ENCODE measurements at regions not wholly inside any gene's neighbourhood (a gene's known extent, or its start where the extent isn't known, plus 50 kb on each side); places are given as distances from the start of the nearest gene placed in this dataset.

DNA sequence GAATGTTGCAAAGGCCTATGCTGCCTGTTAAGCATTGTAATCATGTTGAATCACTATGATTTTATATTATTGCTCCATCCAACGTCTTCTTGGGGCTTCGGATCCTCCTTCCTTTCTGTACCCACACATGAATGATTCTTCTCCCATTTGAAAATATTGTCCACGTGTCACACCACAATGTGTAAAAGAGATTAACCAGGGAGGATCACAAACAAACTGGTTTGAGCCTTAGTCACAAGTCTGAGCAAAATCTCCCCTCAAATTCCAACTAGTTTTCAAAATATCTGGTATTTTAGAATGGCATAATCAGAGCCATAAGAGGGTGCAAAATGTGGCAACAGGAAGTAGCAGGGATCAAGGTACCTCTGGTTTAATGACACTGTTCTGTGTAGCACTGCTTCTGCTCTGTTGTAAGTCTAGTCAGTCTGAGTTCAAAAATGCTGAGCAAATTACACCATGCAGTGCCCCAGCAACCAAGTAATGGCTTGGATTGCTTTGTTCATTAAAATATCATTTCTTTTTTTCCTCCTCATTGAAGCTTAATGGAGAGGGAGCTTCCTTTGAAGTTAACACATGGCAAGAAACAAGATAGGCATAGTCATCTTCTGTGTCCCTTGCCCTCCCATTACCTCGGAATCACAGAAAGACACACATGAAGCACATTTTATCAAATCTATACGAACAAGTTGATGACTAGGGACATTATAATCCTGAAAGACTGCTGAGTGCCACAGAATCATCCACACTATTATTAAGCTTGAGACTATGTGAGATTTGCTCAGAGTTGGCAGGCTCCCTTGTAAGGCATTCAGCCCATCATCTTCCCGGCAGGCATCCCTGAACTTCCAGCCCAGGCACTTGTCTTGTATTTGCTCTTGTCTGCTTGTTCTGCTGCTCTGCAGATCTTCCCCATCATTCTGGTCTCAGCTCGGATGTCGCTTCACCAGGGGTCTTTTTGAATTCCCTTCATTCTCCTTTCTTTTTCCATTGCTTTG lies 102.0 kb upstream of the PRLR start:
- dilution Hi-C loops (cut with HindIII; ENCODE audit: low sequenced_read_pairs, unreplicated experiment) = no loop called here
- H2AFZ ChIP-seq (replicated peaks; ENCODE audit: low read length, poor library complexity) = no peak overlapping the region

More for the DNA sequence above, 102.0 kb upstream of the PRLR start:
- Histone ChIP-seq H3K27me3 (ENCODE audit: control insufficient read depth, insufficient read depth, low read length) (no peaks in the 10 kb centered on the region), H3K4me3 (ENCODE audit: insufficient read depth, low read depth, low read length) (no peak overlapping the region), H2BK15ac (ENCODE audit: low read depth, low read length) (no peak overlapping the region), H2AK9ac (replicated peaks; ENCODE audit: low read depth, low read length, poor library complexity) (no peak overlapping the region), H3K9me3 (ENCODE audit: control insufficient read depth, insufficient read depth, low read length) (no peaks in the 10 kb centered on the region), H4K5ac (ENCODE audit: low read depth, low read length) (no peak overlapping the region), H3K4ac (ENCODE audit: low read depth, low read length) (no peak overlapping the region), H4K8ac (ENCODE audit: low read depth in 2 of 2, low read length in 2 of 2) (no peak overlapping the region), H4K20me1 (ENCODE audit: insufficient read depth, low read length) (no peaks in the 10 kb centered on the region), H3K14ac (replicated peaks; ENCODE audit: low read depth, low read length) (no peak overlapping the region), H3K4me1 (ENCODE audit: control insufficient read depth, insufficient read depth, low read length) (no peaks in the 10 kb centered on the region), H4K91ac (ENCODE audit: insufficient read depth, low read depth, low read length) (no peak overlapping the region), H3K9me1 (ENCODE audit: insufficient read depth, low read length) (no peaks in the 10 kb centered on the region), H3K23ac (ENCODE audit: low read depth, low read length) (no peak overlapping the region), H3K9ac (ENCODE audit: low read depth, low read length) (no peak overlapping the region), H3K18ac (ENCODE audit: low read depth, low read length) (no peak overlapping the region), H2BK120ac (ENCODE audit: low read depth, low read length) (no peak overlapping the region), H2BK20ac (ENCODE audit: low read depth, low read length) (no peak overlapping the region), H3K4me2 (ENCODE audit: low read depth, low read length) (no peak overlapping the region), H3K56ac (ENCODE audit: extremely low read depth, insufficient read depth, low read length) (no peak overlapping the region), H3K79me1 (ENCODE audit: low read depth in 1 of 2, low read length in 2 of 2) (no peaks in the 10 kb centered on the region), H2BK5ac (ENCODE audit: low read depth, low read length, poor library complexity, severe bottlenecking) (no peak overlapping the region), H3K27ac (ENCODE audit: insufficient read depth, low read length) (no peak overlapping the region), H2AK5ac (ENCODE audit: low read depth, low read length) (no peak overlapping the region), H3K36me3 (ENCODE audit: control insufficient read depth, insufficient read depth, low read length) (no peaks in the 10 kb centered on the region)
- ATAC-seq (ENCODE audit: low read depth) (no peak), DNase-seq (no peak)
- no TSS peak for BruUV-seq (replicated peaks)
- TF ChIP-seq CEBPB (IDR thresholded peaks at IDR 0.05; ENCODE audit: low read depth, low read length) (no peak), POLR2A (IDR thresholded peaks at IDR 0.05; ENCODE audit: low read depth, low read length) (no peak), BHLHE40 (IDR thresholded peaks at IDR 0.05; ENCODE audit: low read depth, low read length) (no peak), RFX5 (IDR thresholded peaks at IDR 0.05; ENCODE audit: low read depth, low read length) (no peak), CHD1 (IDR thresholded peaks at IDR 0.05; ENCODE audit: low read depth, low read length) (no peak), RCOR1 (IDR thresholded peaks at IDR 0.05; ENCODE audit: insufficient replicate concordance, low read length) (no peak), MAZ (IDR thresholded peaks at IDR 0.05; ENCODE audit: borderline replicate concordance, low read depth, low read length) (no peak), SMC3 (IDR thresholded peaks at IDR 0.05; ENCODE audit: low read depth, low read length) (no peak), NFE2L2 (IDR thresholded peaks at IDR 0.05; ENCODE audit: low read depth, low read length) (no peak), FOS (IDR thresholded peaks at IDR 0.05; ENCODE audit: low read depth, low read length) (no peak), MAFK (IDR thresholded peaks at IDR 0.05; ENCODE audit: low read depth, low read length) (no peak), RAD21 (IDR thresholded peaks at IDR 0.05; ENCODE audit: low read length) (no peak)
- TF ChIP-seq, protein P1, sequence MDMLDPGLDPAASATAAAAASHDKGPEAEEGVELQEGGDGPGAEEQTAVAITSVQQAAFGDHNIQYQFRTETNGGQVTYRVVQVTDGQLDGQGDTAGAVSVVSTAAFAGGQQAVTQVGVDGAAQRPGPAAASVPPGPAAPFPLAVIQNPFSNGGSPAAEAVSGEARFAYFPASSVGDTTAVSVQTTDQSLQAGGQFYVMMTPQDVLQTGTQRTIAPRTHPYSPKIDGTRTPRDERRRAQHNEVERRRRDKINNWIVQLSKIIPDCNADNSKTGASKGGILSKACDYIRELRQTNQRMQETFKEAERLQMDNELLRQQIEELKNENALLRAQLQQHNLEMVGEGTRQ (IDR thresholded peaks at IDR 0.05; ENCODE audit: low read depth, low read length) = no peak
- TF ChIP-seq, protein P2, sequence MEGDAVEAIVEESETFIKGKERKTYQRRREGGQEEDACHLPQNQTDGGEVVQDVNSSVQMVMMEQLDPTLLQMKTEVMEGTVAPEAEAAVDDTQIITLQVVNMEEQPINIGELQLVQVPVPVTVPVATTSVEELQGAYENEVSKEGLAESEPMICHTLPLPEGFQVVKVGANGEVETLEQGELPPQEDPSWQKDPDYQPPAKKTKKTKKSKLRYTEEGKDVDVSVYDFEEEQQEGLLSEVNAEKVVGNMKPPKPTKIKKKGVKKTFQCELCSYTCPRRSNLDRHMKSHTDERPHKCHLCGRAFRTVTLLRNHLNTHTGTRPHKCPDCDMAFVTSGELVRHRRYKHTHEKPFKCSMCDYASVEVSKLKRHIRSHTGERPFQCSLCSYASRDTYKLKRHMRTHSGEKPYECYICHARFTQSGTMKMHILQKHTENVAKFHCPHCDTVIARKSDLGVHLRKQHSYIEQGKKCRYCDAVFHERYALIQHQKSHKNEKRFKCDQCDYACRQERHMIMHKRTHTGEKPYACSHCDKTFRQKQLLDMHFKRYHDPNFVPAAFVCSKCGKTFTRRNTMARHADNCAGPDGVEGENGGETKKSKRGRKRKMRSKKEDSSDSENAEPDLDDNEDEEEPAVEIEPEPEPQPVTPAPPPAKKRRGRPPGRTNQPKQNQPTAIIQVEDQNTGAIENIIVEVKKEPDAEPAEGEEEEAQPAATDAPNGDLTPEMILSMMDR (conservative IDR thresholded peaks at IDR 0.05; ENCODE audit: low read depth, low read length) = no peak
- TF ChIP-seq, protein P3, sequence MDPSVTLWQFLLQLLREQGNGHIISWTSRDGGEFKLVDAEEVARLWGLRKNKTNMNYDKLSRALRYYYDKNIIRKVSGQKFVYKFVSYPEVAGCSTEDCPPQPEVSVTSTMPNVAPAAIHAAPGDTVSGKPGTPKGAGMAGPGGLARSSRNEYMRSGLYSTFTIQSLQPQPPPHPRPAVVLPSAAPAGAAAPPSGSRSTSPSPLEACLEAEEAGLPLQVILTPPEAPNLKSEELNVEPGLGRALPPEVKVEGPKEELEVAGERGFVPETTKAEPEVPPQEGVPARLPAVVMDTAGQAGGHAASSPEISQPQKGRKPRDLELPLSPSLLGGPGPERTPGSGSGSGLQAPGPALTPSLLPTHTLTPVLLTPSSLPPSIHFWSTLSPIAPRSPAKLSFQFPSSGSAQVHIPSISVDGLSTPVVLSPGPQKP (IDR thresholded peaks at IDR 0.05; ENCODE audit: borderline replicate concordance, low read depth, low read length) = no peak
- POLR2A ChIA-PET (ENCODE audit: unreplicated experiment) = no interaction called here
- intact Hi-C loops (cut with micrococcal nuclease) = no loop called here
- in situ Hi-C loops (cut with MboI; ENCODE audit: low sequenced_read_pairs) = no loop called here
- CTCF ChIA-PET = interaction anchor here (0.7 kb wide), 1 partner anchor 10 kb away, joined by 3 read pairs; no protein-coding TSS in a partner anchor
- WGBS, 2 experiments (ENCODE audit: extremely low coverage in 2 of 2, insufficient read length in 1 of 2) = no CpG with 5 or more reads among the region's 8 CpGs

Measured in IMR-90 (cell line).